ENCODE measurements at regions not wholly inside any gene's neighbourhood (a gene's known extent, or its start where the extent isn't known, plus 50 kb on each side); places are given as distances from the start of the nearest gene placed in this dataset.

GRCh38 chr13:73516731-73517130 is 457.9 kb downstream of the KLF5 start:
- Mint-ChIP-seq H3K9me3 (peaks cover 0 to 3% of the 10 kb centered on the region in 2 donors), H3K4me1 (ENCODE audit: low read depth) (peaks cover 21% of the 10 kb centered on the region), H3K36me3 (ENCODE audit: insufficient read depth in 2 of 2) (no peaks in the 10 kb centered on the region), H3K4me3 (no peak overlapping the region), H3K27me3 (ENCODE audit: low read depth) (no peaks in the 10 kb centered on the region), H3K27ac (no peak overlapping the region)
- DNase-seq (no peak), ATAC-seq (replicated peaks in 1 of 2) (no peak)

DNA sequence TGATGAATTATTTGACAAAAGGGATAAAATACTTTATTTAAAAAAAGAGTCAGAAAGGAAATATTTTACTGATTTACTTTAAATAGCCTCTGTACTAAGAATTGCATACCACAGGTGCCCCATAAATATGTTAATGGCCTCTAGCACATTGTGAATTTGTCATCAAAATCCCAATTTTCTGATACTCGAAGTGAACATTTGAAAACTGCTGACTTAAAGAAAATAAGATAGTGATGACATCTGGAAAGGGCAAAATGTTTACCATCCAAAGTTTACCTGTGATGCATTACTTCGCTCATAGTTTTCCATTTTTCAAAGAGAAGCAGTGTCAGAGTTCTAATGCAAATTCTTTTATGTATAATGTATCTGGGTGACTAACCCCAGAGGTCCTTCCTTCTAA is 455.4 kb downstream of the KLF5 start:
- Mint-ChIP-seq H3K27me3 (ENCODE audit: low read depth) (no peaks in the 10 kb centered on the region), H3K4me3 (no peak overlapping the region), H3K27ac (no peak overlapping the region)

DNA sequence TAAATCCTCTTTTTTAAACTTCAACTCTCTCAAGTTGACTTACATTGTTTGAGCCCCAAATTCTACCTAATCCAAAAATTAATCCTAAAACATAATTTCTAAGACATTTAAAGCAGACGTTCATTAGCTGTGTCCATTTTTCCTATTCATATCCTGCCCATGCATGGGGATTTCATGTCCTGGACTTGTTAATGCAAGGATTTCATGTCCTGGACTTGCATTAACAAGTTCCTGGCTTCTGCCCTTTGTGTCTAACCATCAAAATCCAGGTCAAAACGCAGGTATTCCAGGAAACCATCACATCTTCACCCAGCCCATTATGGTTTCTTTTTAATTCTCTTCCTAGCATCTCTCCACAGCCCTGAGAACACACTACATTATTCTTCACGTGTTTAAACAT is 454.9 kb downstream of the KLF5 start:
- Mint-ChIP-seq H3K4me1 (ENCODE audit: low read depth) (no peaks in the 10 kb centered on the region), H3K4me3 (no peak overlapping the region)

More for the DNA sequence above, 455.4 kb downstream of the KLF5 start:
- Mint-ChIP-seq H3K9me3 (peaks cover 3 to 5% of the 10 kb centered on the region in 2 donors), H3K4me1 (ENCODE audit: low read depth) (no peaks in the 10 kb centered on the region), H3K36me3 (ENCODE audit: insufficient read depth in 2 of 2) (no peaks in the 10 kb centered on the region)
- ATAC-seq (replicated peaks in 1 of 2) (no peak), DNase-seq (no peak)

GRCh38 chr13:73508841-73509240 is 450.0 kb downstream of the KLF5 start:
- DNase-seq = no peak
- H3K4me1 Mint-ChIP-seq (ENCODE audit: low read depth) = no peaks in the 10 kb centered on the region
- no peak overlapping the region for H3K4me3 Mint-ChIP-seq
- H3K36me3 Mint-ChIP-seq (ENCODE audit: insufficient read depth in 2 of 2) = no peaks in the 10 kb centered on the region
- no peak overlapping the region for H3K27ac Mint-ChIP-seq
- peaks cover 3% of the 10 kb centered on the region in 2 donors for H3K9me3 Mint-ChIP-seq
- ATAC-seq (replicated peaks in 1 of 2) = no peak
- no peaks in the 10 kb centered on the region for H3K27me3 Mint-ChIP-seq (ENCODE audit: low read depth)

More for the DNA sequence above, 454.9 kb downstream of the KLF5 start:
- no peaks in the 10 kb centered on the region for H3K27me3 Mint-ChIP-seq (ENCODE audit: low read depth)
- peaks cover 3 to 5% of the 10 kb centered on the region in 2 donors for H3K9me3 Mint-ChIP-seq
- no peak for DNase-seq
- H3K36me3 Mint-ChIP-seq (ENCODE audit: insufficient read depth in 2 of 2) = no peaks in the 10 kb centered on the region
- H3K27ac Mint-ChIP-seq = no peak overlapping the region
- no peak for ATAC-seq (replicated peaks in 1 of 2)

DNA sequence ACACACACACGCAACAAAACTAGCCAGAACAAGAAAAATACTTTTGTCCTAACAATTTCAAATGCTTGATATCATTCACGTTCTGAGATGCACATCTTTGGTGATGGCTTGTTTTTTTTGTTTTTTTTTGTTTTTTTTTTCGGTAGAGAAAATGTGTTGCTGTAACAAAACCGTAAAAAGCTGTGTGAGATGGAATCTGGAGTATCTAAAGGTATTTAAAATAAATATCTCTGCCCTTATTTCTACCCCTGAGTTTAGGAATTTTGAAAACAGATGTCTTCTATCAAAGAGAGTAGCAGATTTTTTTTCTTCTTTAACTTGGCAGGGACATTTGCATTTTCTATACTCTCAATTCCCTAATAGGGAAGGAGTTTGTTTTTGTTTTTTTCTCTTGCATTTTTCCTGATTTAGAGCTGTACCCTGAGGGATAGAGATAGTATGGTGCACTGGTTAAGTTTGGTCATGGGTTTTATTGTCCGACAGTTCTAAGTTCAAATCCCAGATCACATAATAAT is 446.6 kb downstream of the KLF5 start:
- DNase-seq = no peak
- Mint-ChIP-seq H3K36me3 (ENCODE audit: insufficient read depth in 2 of 2) (no peaks in the 10 kb centered on the region), H3K27ac (no peak overlapping the region), H3K9me3 (peaks cover 0 to 1% of the 10 kb centered on the region in 2 donors), H3K27me3 (ENCODE audit: low read depth) (no peaks in the 10 kb centered on the region), H3K4me3 (no peak overlapping the region), H3K4me1 (ENCODE audit: low read depth) (no peaks in the 10 kb centered on the region)
- no peak for ATAC-seq (replicated peaks in 1 of 2)

DNA sequence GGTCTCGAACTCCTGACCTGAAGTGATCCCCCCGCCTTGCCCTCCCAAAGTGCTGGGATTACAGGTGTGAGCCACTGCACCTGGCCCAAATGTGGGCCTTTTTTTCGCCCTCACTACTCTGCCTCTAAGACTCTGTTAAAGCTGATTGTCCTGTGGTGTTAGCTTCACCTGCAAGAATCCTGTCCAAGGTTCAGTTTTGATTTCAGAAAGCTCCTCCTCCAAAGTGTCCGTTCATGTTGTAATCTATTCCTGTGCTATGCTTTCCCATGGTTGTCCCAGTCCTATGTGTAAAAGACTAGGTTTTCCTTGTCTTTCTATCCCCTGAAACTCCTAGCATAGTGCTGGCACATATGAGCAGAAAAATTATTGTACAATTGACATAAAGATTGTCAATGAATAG is 440.9 kb downstream of the KLF5 start:
- no peak for ATAC-seq (replicated peaks in 1 of 2)

GRCh38 chr13:73497430-73497829 is 438.6 kb downstream of the KLF5 start:
- ATAC-seq (replicated peaks in 1 of 2) = no peak

More for the DNA sequence above, 440.9 kb downstream of the KLF5 start:
- Mint-ChIP-seq H3K36me3 (ENCODE audit: insufficient read depth in 2 of 2) (no peaks in the 10 kb centered on the region), H3K4me3 (no peak overlapping the region), H3K27ac (no peak overlapping the region), H3K4me1 (ENCODE audit: low read depth) (no peaks in the 10 kb centered on the region), H3K9me3 (peaks cover 0 to 1% of the 10 kb centered on the region in 2 donors), H3K27me3 (ENCODE audit: low read depth) (no peaks in the 10 kb centered on the region)
- no peak for DNase-seq

DNA sequence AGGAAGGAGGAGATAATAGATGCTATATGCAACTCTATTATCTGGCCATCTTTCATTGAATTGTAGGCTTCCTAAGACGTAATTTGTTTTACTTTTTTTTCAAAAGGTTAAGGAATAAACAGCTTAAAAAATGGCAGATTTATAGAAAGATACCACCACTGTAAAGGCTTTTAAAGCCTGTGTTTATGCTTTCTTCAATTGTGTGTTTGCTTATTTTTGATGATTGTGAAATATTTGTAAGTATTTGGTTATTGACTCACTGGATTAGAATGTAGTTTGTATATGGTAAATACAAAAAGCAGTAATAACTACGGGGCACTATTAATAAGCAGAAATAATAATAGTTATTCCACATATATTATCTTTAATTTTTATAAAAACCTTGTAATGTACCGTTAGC is 437.9 kb downstream of the KLF5 start:
- H3K9me3 Mint-ChIP-seq = no peaks in the 10 kb centered on the region
- H3K27me3 Mint-ChIP-seq (ENCODE audit: low read depth) = no peaks in the 10 kb centered on the region
- H3K4me3 Mint-ChIP-seq = no peak overlapping the region
- no peak overlapping the region for H3K27ac Mint-ChIP-seq
- no peaks in the 10 kb centered on the region for H3K4me1 Mint-ChIP-seq (ENCODE audit: low read depth)
- H3K36me3 Mint-ChIP-seq (ENCODE audit: insufficient read depth in 2 of 2) = no peaks in the 10 kb centered on the region
- no peak for ATAC-seq (replicated peaks in 1 of 2)
- no peak for DNase-seq

More at GRCh38 chr13:73497430-73497829, 438.6 kb downstream of the KLF5 start:
- H3K4me3 Mint-ChIP-seq = no peak overlapping the region
- no peaks in the 10 kb centered on the region for H3K27me3 Mint-ChIP-seq (ENCODE audit: low read depth)
- no peak overlapping the region for H3K27ac Mint-ChIP-seq
- H3K36me3 Mint-ChIP-seq (ENCODE audit: insufficient read depth in 2 of 2) = no peaks in the 10 kb centered on the region
- H3K4me1 Mint-ChIP-seq (ENCODE audit: low read depth) = no peaks in the 10 kb centered on the region
- no peaks in the 10 kb centered on the region for H3K9me3 Mint-ChIP-seq
- DNase-seq = no peak

GRCh38 chr13:73492811-73493210 is 434.0 kb downstream of the KLF5 start:
- no peak for ATAC-seq (replicated peaks in 1 of 2)
- Mint-ChIP-seq H3K4me3 (no peak overlapping the region), H3K36me3 (ENCODE audit: insufficient read depth in 2 of 2) (peaks cover 2 to 3% of the 10 kb centered on the region in 2 donors), H3K4me1 (ENCODE audit: low read depth) (no peaks in the 10 kb centered on the region), H3K9me3 (peaks cover 6 to 10% of the 10 kb centered on the region in 2 donors), H3K27ac (no peak overlapping the region), H3K27me3 (ENCODE audit: low read depth) (no peaks in the 10 kb centered on the region)
- DNase-seq = no peak

DNA sequence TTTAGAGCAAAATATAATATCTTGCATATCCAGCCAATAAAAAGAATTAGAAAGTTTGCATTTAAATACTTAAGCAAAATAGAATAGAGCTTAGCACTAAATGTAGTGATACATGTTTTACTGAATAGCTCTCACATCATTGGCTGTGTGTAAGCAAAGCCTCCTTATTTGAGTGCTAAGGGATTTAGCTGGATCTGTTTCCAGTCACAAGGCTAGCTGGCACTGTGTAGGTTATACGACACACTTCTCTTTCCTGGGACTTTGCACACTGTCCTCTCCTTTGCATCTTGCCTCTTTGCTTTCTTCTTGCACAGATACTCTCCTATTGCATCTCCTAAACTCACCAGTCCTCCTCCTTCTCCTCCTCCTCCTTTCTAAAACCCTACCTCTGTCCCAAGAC is 423.8 kb downstream of the KLF5 start:
- no peak overlapping the region for H3K27ac Mint-ChIP-seq
- H3K4me1 Mint-ChIP-seq (ENCODE audit: low read depth) = no peaks in the 10 kb centered on the region
- no peaks in the 10 kb centered on the region for H3K27me3 Mint-ChIP-seq (ENCODE audit: low read depth)
- no peak overlapping the region for H3K4me3 Mint-ChIP-seq
- DNase-seq (no peak), ATAC-seq (replicated peaks in 1 of 2) (no peak)
- H3K9me3 Mint-ChIP-seq = peaks cover 0 to 4% of the 10 kb centered on the region in 2 donors
- H3K36me3 Mint-ChIP-seq (ENCODE audit: insufficient read depth in 2 of 2) = peaks cover 0 to 3% of the 10 kb centered on the region in 2 donors

- no peak for DNase-seq
- peaks cover 0 to under 1% of the 10 kb centered on the region in 2 donors for H3K36me3 Mint-ChIP-seq (ENCODE audit: insufficient read depth in 2 of 2)
- no peak overlapping the region for H3K4me3 Mint-ChIP-seq
- H3K4me1 Mint-ChIP-seq (ENCODE audit: low read depth) = no peaks in the 10 kb centered on the region
- ATAC-seq (replicated peaks in 1 of 2) = no peak
- H3K9me3 Mint-ChIP-seq = peaks cover 0 to 3% of the 10 kb centered on the region in 2 donors
- no peak overlapping the region for H3K27ac Mint-ChIP-seq
- H3K27me3 Mint-ChIP-seq (ENCODE audit: low read depth) = no peaks in the 10 kb centered on the region
Observed at GRCh38 chr13:73481886-73482445, 423.2 kb downstream of the KLF5 start.

- DNase-seq (no peak), ATAC-seq (replicated peaks in 1 of 2) (no peak)
- Mint-ChIP-seq H3K4me3 (no peak overlapping the region), H3K27ac (no peak overlapping the region), H3K4me1 (ENCODE audit: low read depth) (no peaks in the 10 kb centered on the region), H3K27me3 (ENCODE audit: low read depth) (no peaks in the 10 kb centered on the region), H3K9me3 (no peaks in the 10 kb centered on the region), H3K36me3 (ENCODE audit: insufficient read depth in 2 of 2) (no peaks in the 10 kb centered on the region)
Observed at GRCh38 chr13:73480779-73481559, 422.2 kb downstream of the KLF5 start.

DNA sequence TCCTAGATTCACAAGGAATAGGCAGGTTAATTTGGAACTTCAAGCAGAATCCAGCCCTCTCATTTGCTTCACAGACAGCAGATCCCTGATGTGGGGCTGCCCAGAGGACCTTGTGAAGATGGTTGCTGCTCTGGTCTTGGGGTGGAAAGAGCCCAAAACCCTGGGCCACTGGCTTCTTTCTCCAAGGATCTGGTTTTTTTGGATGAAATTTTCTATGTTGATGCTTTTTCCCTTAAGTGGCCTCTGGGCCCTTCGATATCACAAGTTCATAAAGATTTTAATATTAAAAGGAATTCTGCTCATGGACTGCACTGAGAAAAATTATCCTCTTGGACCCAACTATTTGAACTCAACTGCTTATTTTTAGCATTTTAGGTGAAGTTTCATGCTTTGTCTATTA is 421.1 kb downstream of the KLF5 start:
- no peak for ATAC-seq (replicated peaks in 1 of 2)
- no peaks in the 10 kb centered on the region for H3K36me3 Mint-ChIP-seq (ENCODE audit: insufficient read depth in 2 of 2)

More for the DNA sequence above, 421.1 kb downstream of the KLF5 start:
- Mint-ChIP-seq H3K9me3 (no peaks in the 10 kb centered on the region), H3K4me3 (no peak overlapping the region), H3K27ac (no peak overlapping the region), H3K4me1 (ENCODE audit: low read depth) (no peaks in the 10 kb centered on the region), H3K27me3 (ENCODE audit: low read depth) (no peaks in the 10 kb centered on the region)
- DNase-seq = no peak
